ENCODE measurements at regions not wholly inside any gene's neighbourhood (a gene's known extent, or its start where the extent isn't known, plus 50 kb on each side); places are given as distances from the start of the nearest gene placed in this dataset.
"Not testable (repeated sequence)": the region's sequence is repeated elsewhere in the genome, so short reads cannot be mapped to it uniquely, and the experiment has no call there.

- intact Hi-C loops (cut with DNase I), result no loop called here
- no peak for DNase-seq (ENCODE audit: low spot score)
These were observed 261.5 kb downstream of the CYRIA start for GRCh38 chr2:16404146-16404545.

- no peak for DNase-seq (ENCODE audit: low spot score)
- intact Hi-C loops (cut with DNase I), result no loop called here
These were observed 262.7 kb downstream of the CYRIA start for GRCh38 chr2:16402891-16403290.

- DNase-seq (ENCODE audit: low spot score), result no peak
- intact Hi-C loops (cut with DNase I), result no loop called here
These were observed 263.8 kb downstream of the CYRIA start for GRCh38 chr2:16401761-16402300.

GRCh38 chr2:16400127-16400623 is 265.5 kb downstream of the CYRIA start:
- peak; percentile 81 for DNase-seq (ENCODE audit: low spot score)
- intact Hi-C loops (cut with DNase I), result no loop called here

GRCh38 chr2:16398486-16399043 is 267.1 kb downstream of the CYRIA start:
- DNase-seq (ENCODE audit: low spot score), result no peak
- intact Hi-C loops (cut with DNase I), result no loop called here

GRCh38 chr2:16397681-16398475 is 267.8 kb downstream of the CYRIA start:
- intact Hi-C loops (cut with DNase I), result no loop called here
- no peak for DNase-seq (ENCODE audit: low spot score)

GRCh38 chr2:16396986-16397385 is 268.6 kb downstream of the CYRIA start:
- DNase-seq (ENCODE audit: low spot score), result no peak
- intact Hi-C loops (cut with DNase I), result no loop called here

GRCh38 chr2:16396171-16396570 is 269.5 kb downstream of the CYRIA start:
- intact Hi-C loops (cut with DNase I), result no loop called here
- no peak for DNase-seq (ENCODE audit: low spot score)

- intact Hi-C loops (cut with DNase I), result no loop called here
- DNase-seq (ENCODE audit: low spot score), result no peak
These were observed 270.0 kb downstream of the CYRIA start for GRCh38 chr2:16395601-16396000.

- no peak for DNase-seq (ENCODE audit: low spot score)
- intact Hi-C loops (cut with DNase I), result no loop called here
These were observed 270.6 kb downstream of the CYRIA start for GRCh38 chr2:16394986-16395550.

- DNase-seq (ENCODE audit: low spot score), result no peak
- intact Hi-C loops (cut with DNase I), result no loop called here
These were observed 271.3 kb downstream of the CYRIA start for GRCh38 chr2:16394072-16394985.

GRCh38 chr2:16393500-16394071 is 272.0 kb downstream of the CYRIA start:
- no peak for DNase-seq (ENCODE audit: low spot score)
- intact Hi-C loops (cut with DNase I), result no loop called here

GRCh38 chr2:16392647-16393499 is 272.8 kb downstream of the CYRIA start:
- no peak for DNase-seq (ENCODE audit: low spot score)

GRCh38 chr2:16391986-16392385 is 273.6 kb downstream of the CYRIA start:
- DNase-seq (ENCODE audit: low spot score), result no peak
- intact Hi-C loops (cut with DNase I), result no loop called here

More at GRCh38 chr2:16392647-16393499, 272.8 kb downstream of the CYRIA start:
- intact Hi-C loops (cut with DNase I), result no loop called here

- intact Hi-C loops (cut with DNase I), result no loop called here
- no peak for DNase-seq (ENCODE audit: low spot score)
These were observed 275.1 kb downstream of the CYRIA start for GRCh38 chr2:16390561-16390960.

- no peak for DNase-seq (ENCODE audit: low spot score)
- intact Hi-C loops (cut with DNase I), result no loop called here
These were observed 276.0 kb downstream of the CYRIA start for GRCh38 chr2:16389611-16390010.

- DNase-seq (ENCODE audit: low spot score); intact Hi-C loops (cut with DNase I): not testable (repeated sequence)
These were observed 277.3 kb downstream of the CYRIA start for GRCh38 chr2:16388199-16388830.

GRCh38 chr2:16387461-16387984 is 278.1 kb downstream of the CYRIA start:
- intact Hi-C loops (cut with DNase I), result no loop called here
- no peak for DNase-seq (ENCODE audit: low spot score)

Data from cardiac septum (tissue), 1 donor.